ENCODE measurements at regions not wholly inside any gene's neighbourhood (a gene's known extent, or its start where the extent isn't known, plus 50 kb on each side); places are given as distances from the start of the nearest gene placed in this dataset.

DNA sequence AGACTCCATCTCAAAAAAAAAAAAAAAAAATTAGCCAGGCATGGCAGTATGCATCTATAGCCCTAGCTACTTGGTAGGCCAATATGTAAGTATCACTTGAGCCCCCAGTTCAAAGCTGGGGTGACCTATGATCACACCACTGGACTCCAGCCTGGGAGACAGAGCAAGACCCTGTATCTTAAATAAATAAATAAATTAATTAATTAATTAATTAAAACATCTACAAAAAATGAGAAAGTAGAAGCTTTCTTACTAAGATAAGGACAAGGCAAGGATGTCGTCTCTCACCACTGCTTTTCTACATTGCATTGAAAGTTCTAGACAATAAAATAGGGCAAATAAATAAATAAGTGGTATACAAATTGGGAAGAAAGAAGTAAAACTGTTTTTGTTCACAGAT is 134.3 kb upstream of the CARMIL1 start:
- DNase-seq (ENCODE audit: extremely low read depth, low read depth) = no peak
- TF ChIP-seq CTCF (IDR thresholded peaks at IDR 0.05; ENCODE audit: low read depth, low read length) = no peak

DNA sequence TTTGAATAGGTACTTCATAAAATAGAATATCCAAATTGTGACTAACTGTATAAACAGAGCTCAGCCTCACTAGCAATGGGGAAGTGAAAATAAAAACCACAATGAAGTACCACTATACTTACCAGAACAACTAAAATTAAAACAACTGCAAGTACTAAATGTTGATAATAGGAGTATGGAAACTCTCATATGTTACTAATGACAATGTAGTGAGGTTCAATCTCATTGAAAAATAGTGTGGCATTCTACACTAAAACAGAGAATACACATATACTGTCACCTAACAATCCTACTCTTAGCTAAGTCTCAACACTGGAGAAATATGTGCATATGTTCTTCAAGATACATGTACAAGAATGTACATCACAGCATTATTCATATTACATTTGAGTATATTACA is 132.0 kb upstream of the CARMIL1 start:
- no peak for DNase-seq (ENCODE audit: extremely low read depth, low read depth)
- no peak for TF ChIP-seq CTCF (IDR thresholded peaks at IDR 0.05; ENCODE audit: low read depth, low read length)

GRCh38 chr6:25150031-25150430 is 129.1 kb upstream of the CARMIL1 start:
- DNase-seq (ENCODE audit: extremely low read depth, low read depth) = no peak
- TF ChIP-seq CTCF (IDR thresholded peaks at IDR 0.05; ENCODE audit: low read depth, low read length) = no peak

DNA sequence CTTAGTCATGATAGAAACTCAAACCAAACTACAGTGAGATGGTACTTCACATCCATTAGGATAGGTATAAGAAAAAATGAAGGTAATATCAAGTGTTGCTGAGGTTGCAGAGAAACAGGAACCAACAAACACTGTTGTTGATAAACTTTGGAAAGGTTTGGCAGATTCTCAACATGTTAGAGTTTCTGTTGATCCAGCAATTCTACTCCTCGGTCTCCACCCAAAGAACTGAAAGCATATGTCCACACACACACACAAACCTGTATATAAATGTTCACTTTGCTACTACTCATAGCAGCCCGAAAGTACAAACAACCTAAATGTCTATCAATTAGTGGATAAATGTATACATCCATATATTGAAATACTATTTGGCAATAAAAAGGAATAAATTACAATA is 128.3 kb upstream of the CARMIL1 start:
- DNase-seq (ENCODE audit: extremely low read depth, low read depth) = no peak
- no peak for TF ChIP-seq CTCF (IDR thresholded peaks at IDR 0.05; ENCODE audit: low read depth, low read length)

DNA sequence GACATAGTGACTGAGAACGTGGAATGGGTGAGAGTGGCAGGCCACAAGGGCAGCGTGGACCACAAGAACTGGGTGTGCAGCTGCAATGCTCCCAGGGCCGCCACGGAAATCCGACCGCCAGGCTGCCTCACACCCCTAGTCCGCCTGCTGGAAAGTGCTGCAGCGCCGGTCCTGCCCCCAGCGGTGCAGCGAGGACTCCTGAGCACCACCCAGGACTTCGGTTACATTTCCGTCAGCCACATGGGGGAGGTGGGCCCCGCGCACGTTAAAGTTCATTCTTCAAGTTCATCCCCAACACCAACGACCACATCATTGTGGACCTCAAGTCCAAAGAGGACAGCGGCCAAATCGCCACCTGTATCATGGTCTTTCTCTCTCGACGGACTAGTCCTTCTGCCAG is 126.1 kb upstream of the CARMIL1 start:
- no peak for DNase-seq (ENCODE audit: extremely low read depth, low read depth)
- no peak for TF ChIP-seq CTCF (IDR thresholded peaks at IDR 0.05; ENCODE audit: low read depth, low read length)

DNA sequence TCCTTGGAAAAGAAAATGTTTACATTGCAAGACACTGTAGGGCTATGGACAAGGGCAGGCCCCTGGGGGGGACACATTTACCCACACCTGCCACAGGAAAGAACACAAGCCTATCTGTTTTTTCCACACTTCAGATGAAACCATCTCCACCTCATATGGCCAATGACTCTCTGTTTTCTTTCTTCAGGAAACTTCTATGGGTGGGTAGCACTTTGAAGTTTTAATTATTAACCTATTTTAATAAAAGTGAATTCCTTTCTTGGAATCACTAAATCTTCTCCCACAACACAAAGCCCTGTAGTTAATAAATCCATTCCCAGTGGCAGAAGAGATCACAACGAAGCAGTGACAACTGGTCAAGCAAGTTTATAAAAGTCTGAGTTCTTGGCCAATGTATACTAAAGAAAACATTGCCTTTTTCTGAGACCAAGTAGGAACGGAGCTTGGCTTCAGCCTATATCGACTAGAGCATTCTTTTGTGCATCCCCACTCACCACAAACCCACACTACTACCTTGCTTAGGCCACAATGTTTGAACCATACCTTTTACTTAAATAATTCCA is 125.1 kb upstream of the CARMIL1 start:
- no peak for DNase-seq (ENCODE audit: extremely low read depth, low read depth)
- no peak for TF ChIP-seq CTCF (IDR thresholded peaks at IDR 0.05; ENCODE audit: low read depth, low read length)

GRCh38 chr6:25155211-25155610 is 124.0 kb upstream of the CARMIL1 start:
- TF ChIP-seq CTCF (IDR thresholded peaks at IDR 0.05; ENCODE audit: low read depth, low read length) = no peak
- DNase-seq (ENCODE audit: extremely low read depth, low read depth) = no peak
